ENCODE measurements at regions not wholly inside any gene's neighbourhood (a gene's known extent, or its start where the extent isn't known, plus 50 kb on each side); places are given as distances from the start of the nearest gene placed in this dataset.

DNA sequence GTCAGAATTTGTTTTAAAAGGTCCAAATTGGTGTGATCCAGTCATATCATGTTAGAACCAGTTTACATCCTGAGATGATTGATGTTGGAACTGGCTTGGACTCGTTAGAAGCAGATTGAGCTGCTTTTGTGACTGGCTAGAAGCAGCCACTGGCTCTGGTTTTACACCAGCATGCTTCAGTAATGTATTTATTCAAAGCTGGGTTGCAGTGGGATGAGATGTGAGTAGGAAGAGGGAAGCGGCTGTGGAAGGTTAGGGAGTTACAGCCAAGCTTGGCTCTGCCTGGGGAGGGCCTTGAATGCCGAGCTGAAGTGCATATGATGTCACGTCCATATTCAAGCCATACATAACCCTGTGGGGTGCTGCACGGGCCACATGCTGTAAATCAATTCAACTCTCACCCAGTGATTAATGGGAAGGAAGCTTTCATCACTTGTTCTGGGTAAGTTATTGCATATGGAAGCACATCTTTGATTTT, 104.0 kb upstream of the SMAD3 start:
- Mint-ChIP-seq H3K27me3 (ENCODE audit: low read depth) (no peaks in the 10 kb centered on the region), H3K4me1 (peaks cover 9% of the 10 kb centered on the region), H3K9me3 (no peaks in the 10 kb centered on the region), H3K27ac (peak overlapping the region; percentile 5; the same call in 1 of the 2 replicates), H3K36me3 (no peaks in the 10 kb centered on the region), H3K4me3 (no peak overlapping the region)
- ChIA-PET POLR2A (no interaction called here), CTCF (interaction anchor here (0.5 to 2.9 kb wide), 2 partner anchors 15 to 1827 kb away, joined by 4 to 12 read pairs; no protein-coding TSS in a partner anchor)
- no peak for ATAC-seq
- DNase-seq (ENCODE audit: low spot score) = no peak
- TF ChIP-seq ZNF263 (CRISPR knock-in tag; IDR thresholded peaks at IDR 0.05; ENCODE audit: low read depth) (no peak), ZNF121 (CRISPR knock-in tag; IDR thresholded peaks at IDR 0.05) (peak; percentile 50; the same call in 1 of the 2 replicates)
- TF ChIP-seq, protein P1, sequence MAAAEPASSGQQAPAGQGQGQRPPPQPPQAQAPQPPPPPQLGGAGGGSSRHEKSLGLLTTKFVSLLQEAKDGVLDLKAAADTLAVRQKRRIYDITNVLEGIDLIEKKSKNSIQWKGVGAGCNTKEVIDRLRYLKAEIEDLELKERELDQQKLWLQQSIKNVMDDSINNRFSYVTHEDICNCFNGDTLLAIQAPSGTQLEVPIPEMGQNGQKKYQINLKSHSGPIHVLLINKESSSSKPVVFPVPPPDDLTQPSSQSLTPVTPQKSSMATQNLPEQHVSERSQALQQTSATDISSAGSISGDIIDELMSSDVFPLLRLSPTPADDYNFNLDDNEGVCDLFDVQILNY (CRISPR knock-in tag; IDR thresholded peaks at IDR 0.05) = no peak

DNA sequence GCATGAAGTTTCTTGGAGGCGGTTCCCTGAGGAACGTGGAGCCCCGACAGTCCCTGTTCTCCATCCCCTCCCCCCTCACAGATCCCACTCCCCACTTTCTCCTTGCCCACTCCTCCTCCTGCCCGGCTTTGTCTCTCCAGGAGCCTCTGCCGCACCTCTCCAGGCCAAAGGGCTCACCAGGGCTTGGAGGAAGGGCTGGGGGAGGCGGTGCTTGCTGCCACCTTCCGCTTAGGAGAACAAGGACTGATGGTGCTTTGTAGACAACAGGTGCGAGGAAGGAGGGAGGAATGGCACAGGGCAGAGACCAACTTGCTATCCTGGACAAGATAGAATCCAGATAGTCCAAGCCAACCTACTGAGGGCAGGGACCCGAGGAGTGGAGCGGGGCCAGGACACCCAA, 103.5 kb upstream of the SMAD3 start:
- no peak overlapping the region for H3K4me3 Mint-ChIP-seq
- TF ChIP-seq CREM (CRISPR knock-in tag; IDR thresholded peaks at IDR 0.05) (no peak), ZNF317 (CRISPR knock-in tag; IDR thresholded peaks at IDR 0.05; ENCODE audit: borderline replicate concordance, low read depth) (no peak), KAT7 (CRISPR knock-in tag; IDR thresholded peaks at IDR 0.05; ENCODE audit: borderline replicate concordance) (no peak), TCF7 (CRISPR knock-in tag; IDR thresholded peaks at IDR 0.05; ENCODE audit: low read depth) (no peak), SMAD3 (CRISPR knock-in tag; IDR thresholded peaks at IDR 0.05; ENCODE audit: borderline replicate concordance) (no peak), SOX15 (CRISPR knock-in tag; IDR thresholded peaks at IDR 0.05) (no peak), RORB (CRISPR knock-in tag; IDR thresholded peaks at IDR 0.05) (no peak), MXD4 (CRISPR knock-in tag; IDR thresholded peaks at IDR 0.05; ENCODE audit: borderline replicate concordance) (no peak), TP53 (CRISPR knock-in tag; IDR thresholded peaks at IDR 0.05) (no peak), OVOL2 (CRISPR knock-in tag; IDR thresholded peaks at IDR 0.05; ENCODE audit: borderline replicate concordance) (no peak)
- TF ChIP-seq, protein P2, sequence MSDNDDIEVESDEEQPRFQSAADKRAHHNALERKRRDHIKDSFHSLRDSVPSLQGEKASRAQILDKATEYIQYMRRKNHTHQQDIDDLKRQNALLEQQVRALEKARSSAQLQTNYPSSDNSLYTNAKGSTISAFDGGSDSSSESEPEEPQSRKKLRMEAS (CRISPR knock-in tag; IDR thresholded peaks at IDR 0.05) = no peak
- TF ChIP-seq, protein P3, sequence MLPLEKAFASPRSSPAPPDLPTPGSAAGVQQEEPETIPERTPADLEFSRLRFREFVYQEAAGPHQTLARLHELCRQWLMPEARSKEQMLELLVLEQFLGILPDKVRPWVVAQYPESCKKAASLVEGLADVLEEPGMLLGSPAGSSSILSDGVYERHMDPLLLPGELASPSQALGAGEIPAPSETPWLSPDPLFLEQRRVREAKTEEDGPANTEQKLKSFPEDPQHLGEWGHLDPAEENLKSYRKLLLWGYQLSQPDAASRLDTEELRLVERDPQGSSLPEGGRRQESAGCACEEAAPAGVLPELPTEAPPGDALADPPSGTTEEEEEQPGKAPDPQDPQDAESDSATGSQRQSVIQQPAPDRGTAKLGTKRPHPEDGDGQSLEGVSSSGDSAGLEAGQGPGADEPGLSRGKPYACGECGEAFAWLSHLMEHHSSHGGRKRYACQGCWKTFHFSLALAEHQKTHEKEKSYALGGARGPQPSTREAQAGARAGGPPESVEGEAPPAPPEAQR (CRISPR knock-in tag; IDR thresholded peaks at IDR 0.05) = no peak
- TF ChIP-seq, protein P4, sequence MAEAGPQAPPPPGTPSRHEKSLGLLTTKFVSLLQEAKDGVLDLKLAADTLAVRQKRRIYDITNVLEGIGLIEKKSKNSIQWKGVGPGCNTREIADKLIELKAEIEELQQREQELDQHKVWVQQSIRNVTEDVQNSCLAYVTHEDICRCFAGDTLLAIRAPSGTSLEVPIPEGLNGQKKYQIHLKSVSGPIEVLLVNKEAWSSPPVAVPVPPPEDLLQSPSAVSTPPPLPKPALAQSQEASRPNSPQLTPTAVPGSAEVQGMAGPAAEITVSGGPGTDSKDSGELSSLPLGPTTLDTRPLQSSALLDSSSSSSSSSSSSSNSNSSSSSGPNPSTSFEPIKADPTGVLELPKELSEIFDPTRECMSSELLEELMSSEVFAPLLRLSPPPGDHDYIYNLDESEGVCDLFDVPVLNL (CRISPR knock-in tag; IDR thresholded peaks at IDR 0.05; ENCODE audit: borderline replicate concordance, low read depth) = no peak
- TF ChIP-seq, protein P5, sequence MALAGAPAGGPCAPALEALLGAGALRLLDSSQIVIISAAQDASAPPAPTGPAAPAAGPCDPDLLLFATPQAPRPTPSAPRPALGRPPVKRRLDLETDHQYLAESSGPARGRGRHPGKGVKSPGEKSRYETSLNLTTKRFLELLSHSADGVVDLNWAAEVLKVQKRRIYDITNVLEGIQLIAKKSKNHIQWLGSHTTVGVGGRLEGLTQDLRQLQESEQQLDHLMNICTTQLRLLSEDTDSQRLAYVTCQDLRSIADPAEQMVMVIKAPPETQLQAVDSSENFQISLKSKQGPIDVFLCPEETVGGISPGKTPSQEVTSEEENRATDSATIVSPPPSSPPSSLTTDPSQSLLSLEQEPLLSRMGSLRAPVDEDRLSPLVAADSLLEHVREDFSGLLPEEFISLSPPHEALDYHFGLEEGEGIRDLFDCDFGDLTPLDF (CRISPR knock-in tag; IDR thresholded peaks at IDR 0.05) = no peak
- TF ChIP-seq, protein P6, sequence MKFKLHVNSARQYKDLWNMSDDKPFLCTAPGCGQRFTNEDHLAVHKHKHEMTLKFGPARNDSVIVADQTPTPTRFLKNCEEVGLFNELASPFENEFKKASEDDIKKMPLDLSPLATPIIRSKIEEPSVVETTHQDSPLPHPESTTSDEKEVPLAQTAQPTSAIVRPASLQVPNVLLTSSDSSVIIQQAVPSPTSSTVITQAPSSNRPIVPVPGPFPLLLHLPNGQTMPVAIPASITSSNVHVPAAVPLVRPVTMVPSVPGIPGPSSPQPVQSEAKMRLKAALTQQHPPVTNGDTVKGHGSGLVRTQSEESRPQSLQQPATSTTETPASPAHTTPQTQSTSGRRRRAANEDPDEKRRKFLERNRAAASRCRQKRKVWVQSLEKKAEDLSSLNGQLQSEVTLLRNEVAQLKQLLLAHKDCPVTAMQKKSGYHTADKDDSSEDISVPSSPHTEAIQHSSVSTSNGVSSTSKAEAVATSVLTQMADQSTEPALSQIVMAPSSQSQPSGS (CRISPR knock-in tag; IDR thresholded peaks at IDR 0.05; ENCODE audit: borderline replicate concordance, low read depth) = no peak
- TF ChIP-seq, protein P7, sequence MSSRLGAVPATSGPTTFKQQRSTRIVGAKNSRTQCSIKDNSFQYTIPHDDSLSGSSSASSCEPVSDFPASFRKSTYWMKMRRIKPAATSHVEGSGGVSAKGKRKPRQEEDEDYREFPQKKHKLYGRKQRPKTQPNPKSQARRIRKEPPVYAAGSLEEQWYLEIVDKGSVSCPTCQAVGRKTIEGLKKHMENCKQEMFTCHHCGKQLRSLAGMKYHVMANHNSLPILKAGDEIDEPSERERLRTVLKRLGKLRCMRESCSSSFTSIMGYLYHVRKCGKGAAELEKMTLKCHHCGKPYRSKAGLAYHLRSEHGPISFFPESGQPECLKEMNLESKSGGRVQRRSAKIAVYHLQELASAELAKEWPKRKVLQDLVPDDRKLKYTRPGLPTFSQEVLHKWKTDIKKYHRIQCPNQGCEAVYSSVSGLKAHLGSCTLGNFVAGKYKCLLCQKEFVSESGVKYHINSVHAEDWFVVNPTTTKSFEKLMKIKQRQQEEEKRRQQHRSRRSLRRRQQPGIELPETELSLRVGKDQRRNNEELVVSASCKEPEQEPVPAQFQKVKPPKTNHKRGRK (CRISPR knock-in tag; IDR thresholded peaks at IDR 0.05; ENCODE audit: borderline replicate concordance) = no peak
- TF ChIP-seq, protein P8, sequence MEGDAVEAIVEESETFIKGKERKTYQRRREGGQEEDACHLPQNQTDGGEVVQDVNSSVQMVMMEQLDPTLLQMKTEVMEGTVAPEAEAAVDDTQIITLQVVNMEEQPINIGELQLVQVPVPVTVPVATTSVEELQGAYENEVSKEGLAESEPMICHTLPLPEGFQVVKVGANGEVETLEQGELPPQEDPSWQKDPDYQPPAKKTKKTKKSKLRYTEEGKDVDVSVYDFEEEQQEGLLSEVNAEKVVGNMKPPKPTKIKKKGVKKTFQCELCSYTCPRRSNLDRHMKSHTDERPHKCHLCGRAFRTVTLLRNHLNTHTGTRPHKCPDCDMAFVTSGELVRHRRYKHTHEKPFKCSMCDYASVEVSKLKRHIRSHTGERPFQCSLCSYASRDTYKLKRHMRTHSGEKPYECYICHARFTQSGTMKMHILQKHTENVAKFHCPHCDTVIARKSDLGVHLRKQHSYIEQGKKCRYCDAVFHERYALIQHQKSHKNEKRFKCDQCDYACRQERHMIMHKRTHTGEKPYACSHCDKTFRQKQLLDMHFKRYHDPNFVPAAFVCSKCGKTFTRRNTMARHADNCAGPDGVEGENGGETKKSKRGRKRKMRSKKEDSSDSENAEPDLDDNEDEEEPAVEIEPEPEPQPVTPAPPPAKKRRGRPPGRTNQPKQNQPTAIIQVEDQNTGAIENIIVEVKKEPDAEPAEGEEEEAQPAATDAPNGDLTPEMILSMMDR (IDR thresholded peaks at IDR 0.05) = no peak
- H3K27ac Mint-ChIP-seq = no peak overlapping the region
- ChIA-PET POLR2A (no interaction called here), CTCF (interaction anchor here (0.5 to 2.9 kb wide), 2 partner anchors 15 to 1826 kb away, joined by 4 to 12 read pairs; no protein-coding TSS in a partner anchor)
- H3K4me1 Mint-ChIP-seq = peaks cover 9% of the 10 kb centered on the region
- no peaks in the 10 kb centered on the region for H3K27me3 Mint-ChIP-seq (ENCODE audit: low read depth)
- DNase-seq (ENCODE audit: low spot score) (no peak), ATAC-seq (no peak)
- no peaks in the 10 kb centered on the region for H3K9me3 Mint-ChIP-seq
- no peaks in the 10 kb centered on the region for H3K36me3 Mint-ChIP-seq
